Nephron (organoid): ENCODE measurements at regions not wholly inside any gene's neighbourhood (a gene's known extent, or its start where the extent isn't known, plus 50 kb on each side); places are given as distances from the start of the nearest gene placed in this dataset.

Experiments used
- H3K27ac Mint-ChIP-seq, 3 experiments: 2 replicates each; pipeline ENCODE4 v1.8.0; 2020; ENCODE audit warnings: mixed read lengths in 3 of 3, mild to moderate bottlenecking in 2 of 3, moderate library complexity in 1 of 3
- H3K27me3 Mint-ChIP-seq: 2 replicates; pipeline ENCODE4 v1.8.0; 2021; ENCODE audit warnings: low read depth, mild to moderate bottlenecking, moderate library complexity, mixed read lengths
- H3K36me3 Mint-ChIP-seq: 2 replicates; pipeline ENCODE4 v1.8.0; 2020; ENCODE audit warnings: low read depth, mixed read lengths
- H3K4me1 Mint-ChIP-seq: 2 replicates; pipeline ENCODE4 v1.8.0; 2020; ENCODE audit warnings: mixed read lengths
- H3K4me3 Mint-ChIP-seq, 3 experiments: 2 replicates each; pipeline ENCODE4 v1.8.0; 2020; ENCODE audit warnings: mild to moderate bottlenecking in 3 of 3, mixed read lengths in 3 of 3, moderate library complexity in 2 of 3
- H3K9me3 Mint-ChIP-seq: 2 replicates; pipeline ENCODE4 v1.8.0; 2020; ENCODE audit warnings: mixed read lengths
- CTCF ChIP-seq, 3 experiments: fragments of 200-600 bp; sonication (generic); IDR thresholded peaks; one replicate each; pipeline ENCODE4 v1.5.0; 2021; ENCODE audit warnings: antibody characterized with exemption in 3 of 3; ENCODE audit not compliant: unreplicated experiment in 3 of 3

GRCh38 chr14:76697246-76697905 is 63.9 kb upstream of the VASH1 start:
- no peak for TF ChIP-seq CTCF (IDR thresholded peaks at IDR 0.05; ENCODE audit: unreplicated experiment in 3 of 3)
- Mint-ChIP-seq H3K4me3 (no peak overlapping the region), H3K36me3 (no peaks in the 10 kb centered on the region), H3K4me1 (peaks cover 7% of the 10 kb centered on the region), H3K27me3 (peaks cover 6% of the 10 kb centered on the region), H3K27ac (no peak overlapping the region), H3K9me3 (peaks cover 5% of the 10 kb centered on the region)

GRCh38 chr14:76698191-76698590 is 63.1 kb upstream of the VASH1 start:
- Mint-ChIP-seq H3K27me3 (no peaks in the 10 kb centered on the region), H3K27ac (no peak overlapping the region), H3K4me3 (no peak overlapping the region), H3K9me3 (peaks cover 5% of the 10 kb centered on the region), H3K36me3 (no peaks in the 10 kb centered on the region), H3K4me1 (peaks cover 7% of the 10 kb centered on the region)
- TF ChIP-seq CTCF (IDR thresholded peaks at IDR 0.05; ENCODE audit: unreplicated experiment in 3 of 3), result no peak

GRCh38 chr14:76698631-76699030 is 62.6 kb upstream of the VASH1 start:
- H3K27me3 Mint-ChIP-seq, result no peaks in the 10 kb centered on the region
- TF ChIP-seq CTCF (IDR thresholded peaks at IDR 0.05; ENCODE audit: unreplicated experiment in 3 of 3), result no peak
- H3K4me3 Mint-ChIP-seq, result no peak overlapping the region
- H3K36me3 Mint-ChIP-seq, result no peaks in the 10 kb centered on the region
- peaks cover 5% of the 10 kb centered on the region for H3K9me3 Mint-ChIP-seq
- H3K4me1 Mint-ChIP-seq, result peaks cover 7% of the 10 kb centered on the region
- H3K27ac Mint-ChIP-seq, result no peak overlapping the region

- H3K4me3 Mint-ChIP-seq, result no peak overlapping the region
- H3K27me3 Mint-ChIP-seq, result no peaks in the 10 kb centered on the region
- H3K9me3 Mint-ChIP-seq, result peaks cover 5% of the 10 kb centered on the region
- no peaks in the 10 kb centered on the region for H3K36me3 Mint-ChIP-seq
- TF ChIP-seq CTCF (IDR thresholded peaks at IDR 0.05; ENCODE audit: unreplicated experiment in 3 of 3), result no peak
- peaks cover 7% of the 10 kb centered on the region for H3K4me1 Mint-ChIP-seq
- H3K27ac Mint-ChIP-seq, result no peak overlapping the region
These were observed 61.9 kb upstream of the VASH1 start for GRCh38 chr14:76699209-76699938.

DNA sequence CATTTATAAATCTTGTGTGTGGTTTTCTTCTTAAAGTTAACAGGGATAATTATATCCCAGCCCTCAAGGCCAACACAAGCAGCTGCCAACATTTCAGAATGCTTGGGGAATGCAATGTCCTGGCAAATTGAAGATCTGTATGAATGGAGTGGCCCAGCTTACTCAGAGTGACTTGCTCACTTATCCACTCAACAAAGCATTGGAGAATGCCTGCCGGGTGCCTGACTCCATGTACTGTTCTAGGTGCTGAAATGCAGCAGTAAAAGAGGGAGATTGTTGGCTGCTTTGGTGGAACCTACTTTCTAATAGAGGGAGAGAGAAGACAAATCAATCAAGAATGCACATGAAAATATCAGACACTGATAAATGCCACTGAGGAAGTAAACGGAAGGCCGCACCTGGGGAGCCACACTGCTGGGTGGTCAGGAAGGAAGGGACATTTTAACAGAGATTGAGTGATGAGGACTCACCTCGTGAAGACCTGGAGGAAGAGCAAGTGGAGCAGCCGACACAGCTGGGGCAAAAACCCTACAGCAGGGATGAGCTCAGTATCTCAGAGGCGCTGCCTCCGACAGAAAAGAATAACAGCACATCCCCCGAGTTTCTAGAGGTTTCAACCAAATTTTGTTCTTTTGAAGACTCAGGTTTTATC is 61.2 kb upstream of the VASH1 start:
- no peaks in the 10 kb centered on the region for H3K36me3 Mint-ChIP-seq
- TF ChIP-seq CTCF (IDR thresholded peaks at IDR 0.05; ENCODE audit: unreplicated experiment in 3 of 3), result no peak
- H3K27me3 Mint-ChIP-seq, result no peaks in the 10 kb centered on the region
- no peak overlapping the region for H3K4me3 Mint-ChIP-seq
- peaks cover 7% of the 10 kb centered on the region for H3K4me1 Mint-ChIP-seq
- H3K27ac Mint-ChIP-seq, result no peak overlapping the region
- H3K9me3 Mint-ChIP-seq, result peaks cover 5% of the 10 kb centered on the region
